Fibroblast of the aortic adventitia (primary cell): ENCODE measurements at regions not wholly inside any gene's neighbourhood (a gene's known extent, or its start where the extent isn't known, plus 50 kb on each side); places are given as distances from the start of the nearest gene placed in this dataset.

Experiments used
- DNase-seq: peaks from one replicate; pipeline ENCODE4 v3.0.0-alpha.2; 2010; ENCODE audit warnings: low read depth
- H3K4me3 ChIP-seq: 2 replicates; pipeline ENCODE4 v1.5.1; 2011; ENCODE audit warnings: low read depth, mild to moderate bottlenecking, control low read depth, low read length, moderate library complexity
- CTCF ChIP-seq: IDR thresholded peaks from 2 replicates; pipeline ENCODE4 v1.5.1; 2011; ENCODE audit warnings: mild to moderate bottlenecking, low read length, control low read depth, inconsistent platforms; ENCODE audit not compliant: insufficient read depth

DNA sequence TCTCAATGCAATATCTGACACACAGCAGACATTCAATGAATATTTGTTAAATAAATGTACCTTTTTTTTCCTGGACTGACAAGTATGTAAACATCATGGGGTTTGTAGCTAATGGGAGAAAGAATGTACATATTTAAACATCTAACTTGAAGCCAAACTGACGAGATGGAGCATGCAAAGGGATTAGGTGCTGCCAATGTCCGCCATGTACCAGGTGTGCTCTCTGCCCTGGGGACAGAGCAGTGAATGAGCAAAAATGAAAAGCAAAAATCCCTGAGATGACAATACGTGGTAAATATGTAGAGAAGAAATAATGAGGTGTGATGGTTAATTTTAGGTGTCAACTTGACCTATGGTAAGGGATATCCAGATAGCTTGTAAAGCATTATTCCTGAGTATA, 247.4 kb upstream of the CELF4 start:
- no peak overlapping the region for H3K4me3 ChIP-seq
- TF ChIP-seq CTCF = no peak
- no peak for DNase-seq

DNA sequence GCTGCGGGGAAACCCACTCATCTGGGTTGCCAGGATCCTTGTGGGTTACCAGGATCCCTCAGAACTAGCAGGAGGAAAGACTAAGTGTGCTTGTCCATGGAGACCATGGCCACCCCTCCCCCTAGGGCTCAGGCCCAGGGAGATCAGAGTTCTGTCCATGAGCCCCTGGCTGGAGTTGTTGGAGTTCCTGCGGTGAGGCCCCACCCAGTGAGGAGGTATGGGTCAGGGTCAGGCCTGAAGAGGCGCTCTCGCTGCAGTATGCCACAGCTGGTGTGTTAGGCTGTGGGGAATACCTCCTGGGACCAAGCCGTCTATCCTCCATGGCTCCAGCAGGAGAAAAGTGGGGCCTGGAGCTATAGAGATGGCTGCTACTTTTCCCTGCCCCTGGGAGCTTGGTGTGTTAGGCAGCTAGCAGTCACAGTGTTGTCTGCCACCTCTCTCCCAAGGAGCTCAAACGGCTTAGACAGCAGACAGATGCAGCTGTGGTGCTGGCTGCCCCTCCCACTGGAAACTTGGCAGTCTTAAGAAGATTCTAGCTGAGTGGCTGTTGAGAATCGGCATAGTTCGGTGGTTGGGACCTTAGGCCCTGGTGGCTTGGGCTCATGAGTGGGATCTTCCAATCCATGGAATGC, 240.3 kb upstream of the CELF4 start:
- no peak overlapping the region for H3K4me3 ChIP-seq
- DNase-seq = no peak
- no peak for TF ChIP-seq CTCF

GRCh38 chr18:37796823-37797349, 231.3 kb upstream of the CELF4 start:
- TF ChIP-seq CTCF = no peak
- H3K4me3 ChIP-seq = no peak overlapping the region
- no peak for DNase-seq

- DNase-seq = no peak
- no peak for TF ChIP-seq CTCF
- H3K4me3 ChIP-seq = no peak overlapping the region
Observed at GRCh38 chr18:37787452-37787851, 221.9 kb upstream of the CELF4 start.

DNA sequence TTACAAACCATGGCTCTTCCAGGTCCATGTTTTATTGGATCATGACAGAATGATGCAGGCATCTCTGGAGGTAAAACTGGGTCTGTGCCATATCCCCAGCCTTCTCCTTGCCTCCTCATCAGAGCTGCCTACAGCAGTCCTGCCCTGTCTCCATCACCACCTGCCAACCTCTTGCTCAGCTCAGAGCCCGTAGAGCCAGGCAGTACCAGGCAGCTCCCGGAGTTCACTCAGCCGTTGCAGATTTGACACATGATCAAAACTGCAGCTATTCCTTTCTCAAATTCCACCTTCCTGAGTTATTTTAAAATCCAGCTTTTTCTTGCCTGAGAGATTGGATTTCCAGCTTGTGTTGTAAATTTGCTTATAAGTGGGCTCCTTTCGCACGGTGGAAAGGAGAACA, 218.2 kb upstream of the CELF4 start:
- no peak for DNase-seq
- H3K4me3 ChIP-seq = no peak overlapping the region
- no peak for TF ChIP-seq CTCF

DNA sequence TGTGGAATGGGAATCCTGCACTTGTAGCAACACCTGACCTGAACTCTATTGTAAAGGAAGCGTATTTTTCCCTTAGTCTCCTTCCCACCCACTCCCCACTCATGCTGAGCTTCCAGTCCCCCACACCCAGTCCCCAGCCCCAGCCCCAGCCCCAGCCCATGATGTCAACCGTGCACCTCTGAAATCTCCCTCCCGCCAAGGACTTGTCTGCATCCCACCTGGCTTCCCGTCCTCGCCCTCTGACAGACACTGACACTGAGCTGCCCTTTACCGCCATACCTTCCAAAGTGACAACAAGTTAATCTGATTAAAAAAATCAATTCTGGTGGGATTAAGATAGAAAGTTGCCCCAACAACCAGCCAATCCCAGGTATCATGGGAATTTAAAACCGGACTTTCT, 213.6 kb upstream of the CELF4 start:
- TF ChIP-seq CTCF = no peak
- H3K4me3 ChIP-seq = no peak overlapping the region

More for the DNA sequence above, 213.6 kb upstream of the CELF4 start:
- DNase-seq = no peak
